Neural cell (in vitro differentiated cells): ENCODE measurements at regions not wholly inside any gene's neighbourhood (a gene's known extent, or its start where the extent isn't known, plus 50 kb on each side); places are given as distances from the start of the nearest gene placed in this dataset.

Experiments
- H2AFZ ChIP-seq: fragments of 200-600, 300-800 bp; sonication (generic), shearing (Covaris generic); 2 replicates; pipeline ENCODE4 v1.6.0; 2014; ENCODE audit warnings: low read depth, mild to moderate bottlenecking, antibody characterized with exemption, low read length, moderate library complexity
- H3F3A ChIP-seq: fragments of 200-600 bp; shearing (Covaris generic); 2 replicates; pipeline ENCODE4 v1.6.1; 2016; ENCODE audit warnings: mild to moderate bottlenecking, moderate library complexity, mixed read lengths, antibody characterized with exemption, low read length; ENCODE audit not compliant: insufficient read depth, poor library complexity, severe bottlenecking
- H3K27ac ChIP-seq: fragments of 200-600, 300-800 bp; sonication (generic), shearing (Covaris generic); 2 replicates; pipeline ENCODE4 v1.5.1; 2014; ENCODE audit warnings: mild to moderate bottlenecking, low read length, moderate library complexity
- H3K27me3 ChIP-seq: fragments of 300-800, 200-600 bp; sonication (generic), shearing (Covaris generic); 2 replicates; pipeline ENCODE4 v1.6.0; 2014; ENCODE audit warnings: mild to moderate bottlenecking, low read depth, low read length, moderate library complexity; ENCODE audit not compliant: insufficient read depth
- H3K36me3 ChIP-seq: fragments of 300-800, 200-600 bp; sonication (generic), shearing (Covaris generic); 2 replicates; pipeline ENCODE4 v1.5.1; 2014; ENCODE audit warnings: mild to moderate bottlenecking, antibody characterized with exemption, low read length, moderate library complexity; ENCODE audit not compliant: insufficient read depth
- H3K4me2 ChIP-seq: fragments of 300-800, 200-600 bp; sonication (generic), shearing (Covaris generic); 2 replicates; pipeline ENCODE4 v1.6.0; 2014; ENCODE audit warnings: mild to moderate bottlenecking, low read length
- H3K4me3 ChIP-seq: fragments of 300-800, 200-600 bp; sonication (generic), shearing (Covaris generic); 2 replicates; pipeline ENCODE4 v1.5.1; 2014; ENCODE audit warnings: mild to moderate bottlenecking, low read length, moderate library complexity
- H3K79me2 ChIP-seq: fragments of 200-600 bp; shearing (Covaris generic); replicated peaks from 2 replicates; pipeline ENCODE4 v1.6.0; 2014; ENCODE audit warnings: mild to moderate bottlenecking, low read length, moderate library complexity; ENCODE audit not compliant: insufficient read depth
- H3K9ac ChIP-seq: fragments of 300-800, 200-600 bp; sonication (generic), shearing (Covaris generic); 2 replicates; pipeline ENCODE4 v1.6.1; 2016; ENCODE audit warnings: mild to moderate bottlenecking, low read length, mixed read lengths
- H3K9me2 ChIP-seq: fragments of 200-600 bp; shearing (Covaris generic); 2 replicates; pipeline ENCODE4 v1.6.1; 2016; ENCODE audit warnings: mild to moderate bottlenecking, low read length, mixed read lengths; ENCODE audit not compliant: insufficient read depth
- H3K9me3 ChIP-seq: fragments of 200-600, 300-800 bp; sonication (generic), shearing (Covaris generic); 2 replicates; pipeline ENCODE4 v1.6.1; 2016; ENCODE audit warnings: mild to moderate bottlenecking, mixed run types, low read length, moderate library complexity, mixed read lengths
- H4K20me1 ChIP-seq: fragments of 200-600 bp; shearing (Covaris generic); 2 replicates; pipeline ENCODE4 v1.6.1; 2016; ENCODE audit warnings: mild to moderate bottlenecking, mixed run types; ENCODE audit not compliant: insufficient read depth
- EP300 ChIP-seq: fragments of 450-650 bp; conservative IDR thresholded peaks from 2 replicates; pipeline ENCODE4 v1.6.1; 2014; ENCODE audit warnings: antibody characterized with exemption, mild to moderate bottlenecking, moderate library complexity; ENCODE audit not compliant: poor library complexity, severe bottlenecking
- EZH2 ChIP-seq: fragments of 200-600, 300-800 bp; shearing (Covaris generic), sonication (generic); IDR thresholded peaks from 2 replicates; pipeline ENCODE4 v1.6.1; 2014; ENCODE audit warnings: antibody characterized with exemption, low read length, borderline replicate concordance, mild to moderate bottlenecking; ENCODE audit not compliant: insufficient read depth, poor library complexity, severe bottlenecking
- MXI1 ChIP-seq: fragments of 450-650 bp; conservative IDR thresholded peaks from 2 replicates; pipeline ENCODE4 v1.6.1; 2014; ENCODE audit warnings: antibody characterized with exemption, mild to moderate bottlenecking; ENCODE audit not compliant: poor library complexity, severe bottlenecking
- POLR2AphosphoS5 ChIP-seq: IDR thresholded peaks from 2 replicates; pipeline ENCODE4 v1.6.1; 2012
- RAD21 ChIP-seq: fragments of 450-650 bp; conservative IDR thresholded peaks from 2 replicates; pipeline ENCODE4 v1.6.1; 2014; ENCODE audit warnings: antibody characterized with exemption, mild to moderate bottlenecking, moderate library complexity
- SMC3 ChIP-seq: fragments of 450-650 bp; conservative IDR thresholded peaks from 2 replicates; pipeline ENCODE4 v1.6.1; 2014; ENCODE audit warnings: antibody characterized with exemption, mild to moderate bottlenecking, moderate library complexity; ENCODE audit not compliant: poor library complexity
- TAF1 ChIP-seq: IDR thresholded peaks from 2 replicates; pipeline ENCODE4 v1.6.1; 2012; ENCODE audit warnings: low read depth
- TF ChIP-seq, protein P1 (sequence below): IDR thresholded peaks from 2 replicates; pipeline ENCODE4 v1.6.1; 2012; ENCODE audit warnings: borderline replicate concordance
- TF ChIP-seq, protein P2 (sequence below): fragments of 450-650 bp; IDR thresholded peaks from 2 replicates; pipeline ENCODE4 v1.5.1; 2014; ENCODE audit warnings: antibody characterized with exemption, mild to moderate bottlenecking, moderate library complexity; ENCODE audit not compliant: poor library complexity, severe bottlenecking

GRCh38 chr22:48357196-48357595, 1470.5 kb downstream of the BRD1 start:
- Histone ChIP-seq H3K27ac (no peak overlapping the region), H3K79me2 (no peaks in the 10 kb centered on the region), H3K36me3 (no peaks in the 10 kb centered on the region), H3K9ac (no peak overlapping the region), H3F3A (no peaks in the 10 kb centered on the region), H3K9me2 (no peaks in the 10 kb centered on the region), H2AFZ (no peak overlapping the region), H3K27me3 (no peaks in the 10 kb centered on the region), H3K4me3 (no peak overlapping the region), H3K9me3 (no peaks in the 10 kb centered on the region), H3K4me2 (no peak overlapping the region), H4K20me1 (no peaks in the 10 kb centered on the region)
- no peak for TF ChIP-seq RAD21
- no peak for TF ChIP-seq TAF1
- no peak for TF ChIP-seq POLR2AphosphoS5
- no peak for TF ChIP-seq SMC3
- TF ChIP-seq, protein P1, sequence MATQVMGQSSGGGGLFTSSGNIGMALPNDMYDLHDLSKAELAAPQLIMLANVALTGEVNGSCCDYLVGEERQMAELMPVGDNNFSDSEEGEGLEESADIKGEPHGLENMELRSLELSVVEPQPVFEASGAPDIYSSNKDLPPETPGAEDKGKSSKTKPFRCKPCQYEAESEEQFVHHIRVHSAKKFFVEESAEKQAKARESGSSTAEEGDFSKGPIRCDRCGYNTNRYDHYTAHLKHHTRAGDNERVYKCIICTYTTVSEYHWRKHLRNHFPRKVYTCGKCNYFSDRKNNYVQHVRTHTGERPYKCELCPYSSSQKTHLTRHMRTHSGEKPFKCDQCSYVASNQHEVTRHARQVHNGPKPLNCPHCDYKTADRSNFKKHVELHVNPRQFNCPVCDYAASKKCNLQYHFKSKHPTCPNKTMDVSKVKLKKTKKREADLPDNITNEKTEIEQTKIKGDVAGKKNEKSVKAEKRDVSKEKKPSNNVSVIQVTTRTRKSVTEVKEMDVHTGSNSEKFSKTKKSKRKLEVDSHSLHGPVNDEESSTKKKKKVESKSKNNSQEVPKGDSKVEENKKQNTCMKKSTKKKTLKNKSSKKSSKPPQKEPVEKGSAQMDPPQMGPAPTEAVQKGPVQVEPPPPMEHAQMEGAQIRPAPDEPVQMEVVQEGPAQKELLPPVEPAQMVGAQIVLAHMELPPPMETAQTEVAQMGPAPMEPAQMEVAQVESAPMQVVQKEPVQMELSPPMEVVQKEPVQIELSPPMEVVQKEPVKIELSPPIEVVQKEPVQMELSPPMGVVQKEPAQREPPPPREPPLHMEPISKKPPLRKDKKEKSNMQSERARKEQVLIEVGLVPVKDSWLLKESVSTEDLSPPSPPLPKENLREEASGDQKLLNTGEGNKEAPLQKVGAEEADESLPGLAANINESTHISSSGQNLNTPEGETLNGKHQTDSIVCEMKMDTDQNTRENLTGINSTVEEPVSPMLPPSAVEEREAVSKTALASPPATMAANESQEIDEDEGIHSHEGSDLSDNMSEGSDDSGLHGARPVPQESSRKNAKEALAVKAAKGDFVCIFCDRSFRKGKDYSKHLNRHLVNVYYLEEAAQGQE = no peak
- no peak for TF ChIP-seq EZH2
- no peak for TF ChIP-seq MXI1
- TF ChIP-seq EP300 = no peak
- TF ChIP-seq, protein P2, sequence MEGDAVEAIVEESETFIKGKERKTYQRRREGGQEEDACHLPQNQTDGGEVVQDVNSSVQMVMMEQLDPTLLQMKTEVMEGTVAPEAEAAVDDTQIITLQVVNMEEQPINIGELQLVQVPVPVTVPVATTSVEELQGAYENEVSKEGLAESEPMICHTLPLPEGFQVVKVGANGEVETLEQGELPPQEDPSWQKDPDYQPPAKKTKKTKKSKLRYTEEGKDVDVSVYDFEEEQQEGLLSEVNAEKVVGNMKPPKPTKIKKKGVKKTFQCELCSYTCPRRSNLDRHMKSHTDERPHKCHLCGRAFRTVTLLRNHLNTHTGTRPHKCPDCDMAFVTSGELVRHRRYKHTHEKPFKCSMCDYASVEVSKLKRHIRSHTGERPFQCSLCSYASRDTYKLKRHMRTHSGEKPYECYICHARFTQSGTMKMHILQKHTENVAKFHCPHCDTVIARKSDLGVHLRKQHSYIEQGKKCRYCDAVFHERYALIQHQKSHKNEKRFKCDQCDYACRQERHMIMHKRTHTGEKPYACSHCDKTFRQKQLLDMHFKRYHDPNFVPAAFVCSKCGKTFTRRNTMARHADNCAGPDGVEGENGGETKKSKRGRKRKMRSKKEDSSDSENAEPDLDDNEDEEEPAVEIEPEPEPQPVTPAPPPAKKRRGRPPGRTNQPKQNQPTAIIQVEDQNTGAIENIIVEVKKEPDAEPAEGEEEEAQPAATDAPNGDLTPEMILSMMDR = no peak

DNA sequence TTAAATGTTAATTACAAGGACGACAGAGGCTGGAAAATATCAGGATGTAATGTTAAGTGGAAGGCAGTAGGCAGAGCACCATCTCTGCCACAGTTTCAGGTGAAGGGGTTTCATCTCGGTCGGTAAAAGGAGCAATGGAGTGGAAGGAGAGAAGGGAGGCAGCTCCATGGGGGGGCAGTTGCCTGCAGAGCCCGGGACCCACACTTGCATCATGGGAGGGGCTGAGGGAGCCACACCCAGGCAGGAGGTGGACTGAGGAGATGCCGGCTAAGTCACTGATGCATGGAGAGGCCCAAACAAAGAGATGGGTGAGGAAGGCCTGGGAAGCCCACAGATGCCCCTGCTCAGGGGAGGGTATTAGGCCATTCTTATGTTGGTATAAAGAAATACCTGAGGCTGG, 1470.9 kb downstream of the BRD1 start:
- Histone ChIP-seq H3K9ac (no peak overlapping the region), H3K27ac (no peak overlapping the region), H3K79me2 (no peaks in the 10 kb centered on the region), H4K20me1 (no peaks in the 10 kb centered on the region), H3K9me3 (no peaks in the 10 kb centered on the region), H3K27me3 (no peaks in the 10 kb centered on the region), H3K36me3 (no peaks in the 10 kb centered on the region), H3F3A (no peaks in the 10 kb centered on the region), H3K9me2 (no peaks in the 10 kb centered on the region), H3K4me3 (no peak overlapping the region), H2AFZ (no peak overlapping the region), H3K4me2 (no peak overlapping the region)
- TF ChIP-seq SMC3 = no peak
- TF ChIP-seq, protein P2 = no peak
- no peak for TF ChIP-seq TAF1
- no peak for TF ChIP-seq RAD21
- no peak for TF ChIP-seq MXI1
- TF ChIP-seq POLR2AphosphoS5 = no peak
- TF ChIP-seq EP300 = no peak
- TF ChIP-seq, protein P1 = no peak
- no peak for TF ChIP-seq EZH2
